ENCODE measurements at regions not wholly inside any gene's neighbourhood (a gene's known extent, or its start where the extent isn't known, plus 50 kb on each side); places are given as distances from the start of the nearest gene placed in this dataset.
"Not testable (repeated sequence)": the region's sequence is repeated elsewhere in the genome, so short reads cannot be mapped to it uniquely, and the experiment has no call there.

GRCh38 chr4:119962631-119963030 is 104.0 kb downstream of the MAD2L1 start:
- no peak overlapping the region for H2AFZ ChIP-seq (ENCODE audit: low read length)
- no peaks in the 10 kb centered on the region for H3K79me1 ChIP-seq (ENCODE audit: low read depth, low read length)
- H3K18ac ChIP-seq (ENCODE audit: low read length): no peak overlapping the region
- no peak overlapping the region for H2BK15ac ChIP-seq (ENCODE audit: low read length)
- no peak overlapping the region for H3K4me3 ChIP-seq (ENCODE audit: low read length in 2 of 2)
- no peak overlapping the region for H4K8ac ChIP-seq (ENCODE audit: low read depth, low read length)
- no peak overlapping the region for H3K14ac ChIP-seq (ENCODE audit: low read length)
- H2BK120ac ChIP-seq (ENCODE audit: low read depth, low read length): no peak overlapping the region
- no peak overlapping the region for H3K4me2 ChIP-seq (ENCODE audit: insufficient read depth, low read length, poor library complexity, severe bottlenecking)
- no peak for DNase-seq (ENCODE audit: low spot score)
- H3K9me3 ChIP-seq (replicated peaks in 1 of 2; ENCODE audit: control insufficient read depth in 2 of 2, insufficient read depth in 1 of 2, low read depth in 1 of 2, low read length in 2 of 2): no peaks in the 10 kb centered on the region
- H3K4ac ChIP-seq (ENCODE audit: low read length): no peak overlapping the region
- H2AK5ac ChIP-seq (ENCODE audit: low read depth, low read length): no peak overlapping the region
- no peaks in the 10 kb centered on the region for H3K27me3 ChIP-seq (ENCODE audit: control insufficient read depth in 3 of 3, insufficient read depth in 3 of 3, low read depth in 1 of 3, low read length in 3 of 3)
- no peaks in the 10 kb centered on the region for H3K36me3 ChIP-seq (replicated peaks in 1 of 2; ENCODE audit: control insufficient read depth in 2 of 2, insufficient read depth in 2 of 2, low read length in 2 of 2)
- no peak overlapping the region for H3K9ac ChIP-seq (ENCODE audit: low read depth, low read length, poor library complexity)
- H3K27ac ChIP-seq (replicated peaks; ENCODE audit: low read length): no peak overlapping the region
- H2BK5ac ChIP-seq (ENCODE audit: low read length): no peak overlapping the region
- H2BK12ac ChIP-seq (ENCODE audit: low read length): no peak overlapping the region
- no peaks in the 10 kb centered on the region for H3K4me1 ChIP-seq (ENCODE audit: control insufficient read depth in 2 of 2, insufficient read depth in 1 of 2, low read depth in 1 of 2, low read length in 2 of 2)
- no peak overlapping the region for H3K23ac ChIP-seq (ENCODE audit: low read depth, low read length, poor library complexity)
- no peak overlapping the region for H4K91ac ChIP-seq (ENCODE audit: low read depth, low read length, poor library complexity)

GRCh38 chr4:119958983-119959382 is 107.7 kb downstream of the MAD2L1 start:
- H3K4ac ChIP-seq (ENCODE audit: low read length): no peak overlapping the region
- H3K9me3 ChIP-seq (replicated peaks in 1 of 2; ENCODE audit: control insufficient read depth in 2 of 2, insufficient read depth in 1 of 2, low read depth in 1 of 2, low read length in 2 of 2): no peaks in the 10 kb centered on the region
- H4K8ac ChIP-seq (ENCODE audit: low read depth, low read length): no peak overlapping the region

GRCh38 chr4:119955256-119955655 is 111.4 kb downstream of the MAD2L1 start:
- Histone ChIP-seq H3K4me2 (ENCODE audit: insufficient read depth, low read length, poor library complexity, severe bottlenecking) (no peak overlapping the region), H3K23ac (ENCODE audit: low read depth, low read length, poor library complexity) (no peak overlapping the region), H2AK5ac (ENCODE audit: low read depth, low read length) (no peak overlapping the region), H3K14ac (ENCODE audit: low read length) (no peak overlapping the region), H3K27ac (replicated peaks; ENCODE audit: low read length) (no peak overlapping the region), H2AFZ (ENCODE audit: low read length) (no peak overlapping the region), H3K36me3 (replicated peaks in 1 of 2; ENCODE audit: control insufficient read depth in 2 of 2, insufficient read depth in 2 of 2, low read length in 2 of 2) (no peaks in the 10 kb centered on the region), H2BK5ac (ENCODE audit: low read length) (no peak overlapping the region), H2BK15ac (ENCODE audit: low read length) (no peak overlapping the region), H3K4ac (ENCODE audit: low read length) (no peak overlapping the region), H2BK12ac (ENCODE audit: low read length) (no peak overlapping the region), H3K4me3 (ENCODE audit: low read length in 2 of 2) (no peak overlapping the region), H3K4me1 (ENCODE audit: control insufficient read depth in 2 of 2, insufficient read depth in 1 of 2, low read depth in 1 of 2, low read length in 2 of 2) (no peaks in the 10 kb centered on the region), H3K9me3 (replicated peaks in 1 of 2; ENCODE audit: control insufficient read depth in 2 of 2, insufficient read depth in 1 of 2, low read depth in 1 of 2, low read length in 2 of 2) (no peaks in the 10 kb centered on the region), H4K91ac (ENCODE audit: low read depth, low read length, poor library complexity) (no peak overlapping the region), H3K18ac (ENCODE audit: low read length) (no peak overlapping the region), H3K27me3 (ENCODE audit: control insufficient read depth in 3 of 3, insufficient read depth in 3 of 3, low read depth in 1 of 3, low read length in 3 of 3) (no peaks in the 10 kb centered on the region), H4K8ac (ENCODE audit: low read depth, low read length) (no peak overlapping the region), H2BK120ac (ENCODE audit: low read depth, low read length) (no peak overlapping the region), H3K9ac (ENCODE audit: low read depth, low read length, poor library complexity) (no peak overlapping the region), H3K79me1 (ENCODE audit: low read depth, low read length) (no peaks in the 10 kb centered on the region)
- no peak for DNase-seq (ENCODE audit: low spot score)
- no CpG with 5 or more reads among the region's 3 CpGs for WGBS, 2 donors (ENCODE audit: extremely low coverage in 2 of 2, insufficient read length in 2 of 2, insufficient replicate concordance in 1 of 2)

More at GRCh38 chr4:119958983-119959382, 107.7 kb downstream of the MAD2L1 start:
- no peak for DNase-seq (ENCODE audit: low spot score)
- H3K27me3 ChIP-seq (ENCODE audit: control insufficient read depth in 3 of 3, insufficient read depth in 3 of 3, low read depth in 1 of 3, low read length in 3 of 3): no peaks in the 10 kb centered on the region
- H2BK12ac ChIP-seq (ENCODE audit: low read length): no peak overlapping the region
- no peak overlapping the region for H4K91ac ChIP-seq (ENCODE audit: low read depth, low read length, poor library complexity)
- H2BK5ac ChIP-seq (ENCODE audit: low read length): no peak overlapping the region
- H3K79me1 ChIP-seq (ENCODE audit: low read depth, low read length): no peaks in the 10 kb centered on the region
- no peaks in the 10 kb centered on the region for H3K4me1 ChIP-seq (ENCODE audit: control insufficient read depth in 2 of 2, insufficient read depth in 1 of 2, low read depth in 1 of 2, low read length in 2 of 2)
- H2AK5ac ChIP-seq (ENCODE audit: low read depth, low read length): no peak overlapping the region
- no peak overlapping the region for H3K23ac ChIP-seq (ENCODE audit: low read depth, low read length, poor library complexity)
- H2BK15ac ChIP-seq (ENCODE audit: low read length): no peak overlapping the region
- no peak overlapping the region for H3K9ac ChIP-seq (ENCODE audit: low read depth, low read length, poor library complexity)
- H3K4me2 ChIP-seq (ENCODE audit: insufficient read depth, low read length, poor library complexity, severe bottlenecking): no peak overlapping the region
- H2AFZ ChIP-seq (ENCODE audit: low read length): no peak overlapping the region
- H3K36me3 ChIP-seq (replicated peaks in 1 of 2; ENCODE audit: control insufficient read depth in 2 of 2, insufficient read depth in 2 of 2, low read length in 2 of 2): no peaks in the 10 kb centered on the region
- no peak overlapping the region for H3K27ac ChIP-seq (replicated peaks; ENCODE audit: low read length)
- H3K4me3 ChIP-seq (ENCODE audit: low read length in 2 of 2): no peak overlapping the region
- no peak overlapping the region for H3K18ac ChIP-seq (ENCODE audit: low read length)
- no peak overlapping the region for H2BK120ac ChIP-seq (ENCODE audit: low read depth, low read length)
- no peak overlapping the region for H3K14ac ChIP-seq (ENCODE audit: low read length)

- not testable (repeated sequence) for H3K79me1 ChIP-seq (ENCODE audit: low read depth, low read length); H3K23ac ChIP-seq (ENCODE audit: low read depth, low read length, poor library complexity); H2BK15ac ChIP-seq (ENCODE audit: low read length); H3K4me1 ChIP-seq (ENCODE audit: control insufficient read depth in 2 of 2, insufficient read depth in 1 of 2, low read depth in 1 of 2, low read length in 2 of 2); H3K4ac ChIP-seq (ENCODE audit: low read length); H3K18ac ChIP-seq (ENCODE audit: low read length); H3K36me3 ChIP-seq (replicated peaks in 1 of 2; ENCODE audit: control insufficient read depth in 2 of 2, insufficient read depth in 2 of 2, low read length in 2 of 2); DNase-seq (ENCODE audit: low spot score); H3K4me2 ChIP-seq (ENCODE audit: insufficient read depth, low read length, poor library complexity, severe bottlenecking); H2BK120ac ChIP-seq (ENCODE audit: low read depth, low read length); H3K27ac ChIP-seq (replicated peaks; ENCODE audit: low read length); H3K4me3 ChIP-seq (ENCODE audit: low read length in 2 of 2); H2AK5ac ChIP-seq (ENCODE audit: low read depth, low read length); H2BK5ac ChIP-seq (ENCODE audit: low read length); H2BK12ac ChIP-seq (ENCODE audit: low read length); H3K9ac ChIP-seq (ENCODE audit: low read depth, low read length, poor library complexity); H3K27me3 ChIP-seq (ENCODE audit: control insufficient read depth in 3 of 3, insufficient read depth in 3 of 3, low read depth in 1 of 3, low read length in 3 of 3); H4K8ac ChIP-seq (ENCODE audit: low read depth, low read length); H3K9me3 ChIP-seq (replicated peaks in 1 of 2; ENCODE audit: control insufficient read depth in 2 of 2, insufficient read depth in 1 of 2, low read depth in 1 of 2, low read length in 2 of 2); H2AFZ ChIP-seq (ENCODE audit: low read length); H3K14ac ChIP-seq (ENCODE audit: low read length); H4K91ac ChIP-seq (ENCODE audit: low read depth, low read length, poor library complexity)
- WGBS, 2 donors (ENCODE audit: extremely low coverage in 2 of 2, insufficient read length in 2 of 2, insufficient replicate concordance in 1 of 2): no CpG with 5 or more reads among the region's 18 CpGs
Measured at GRCh38 chr4:119954487-119954886, 112.2 kb downstream of the MAD2L1 start.
